ENCODE measurements at regions not wholly inside any gene's neighbourhood (a gene's known extent, or its start where the extent isn't known, plus 50 kb on each side); places are given as distances from the start of the nearest gene placed in this dataset.

GRCh38 chr12:115355301-115355700, 671.3 kb upstream of the TBX3 start:
- DNase-seq (ENCODE audit: low spot score): no peak

GRCh38 chr12:115354007-115354890, 670.3 kb upstream of the TBX3 start:
- no peak for DNase-seq (ENCODE audit: low spot score)

GRCh38 chr12:115353467-115353866, 669.5 kb upstream of the TBX3 start:
- no peak for DNase-seq (ENCODE audit: low spot score)

GRCh38 chr12:115351514-115352077, 667.6 kb upstream of the TBX3 start:
- DNase-seq (ENCODE audit: low spot score): no peak

GRCh38 chr12:115349711-115350110, 665.7 kb upstream of the TBX3 start:
- no peak for DNase-seq (ENCODE audit: low spot score)

GRCh38 chr12:115348301-115348700, 664.3 kb upstream of the TBX3 start:
- DNase-seq (ENCODE audit: low spot score): no peak

- no peak for DNase-seq (ENCODE audit: low spot score)
Measured at GRCh38 chr12:115343601-115344000, 659.6 kb upstream of the TBX3 start.

GRCh38 chr12:115343008-115343407, 659.0 kb upstream of the TBX3 start:
- no peak for DNase-seq (ENCODE audit: low spot score)

- DNase-seq (ENCODE audit: low spot score): no peak
Measured at GRCh38 chr12:115341442-115341841, 657.5 kb upstream of the TBX3 start.

GRCh38 chr12:115338566-115339294, 654.8 kb upstream of the TBX3 start:
- DNase-seq (ENCODE audit: low spot score): no peak

- DNase-seq (ENCODE audit: low spot score): no peak
Measured at GRCh38 chr12:115337693-115338543, 653.9 kb upstream of the TBX3 start.

- no peak for DNase-seq (ENCODE audit: low spot score)
Measured at GRCh38 chr12:115336506-115336905, 652.5 kb upstream of the TBX3 start.

GRCh38 chr12:115335594-115335993, 651.6 kb upstream of the TBX3 start:
- DNase-seq (ENCODE audit: low spot score): no peak

GRCh38 chr12:115335048-115335447, 651.1 kb upstream of the TBX3 start:
- no peak for DNase-seq (ENCODE audit: low spot score)

- no peak for DNase-seq (ENCODE audit: low spot score)
Measured at GRCh38 chr12:115332945-115333344, 649.0 kb upstream of the TBX3 start.

GRCh38 chr12:115325858-115326257, 641.9 kb upstream of the TBX3 start:
- no peak for DNase-seq (ENCODE audit: low spot score)

- DNase-seq (ENCODE audit: low spot score): no peak
Measured at GRCh38 chr12:115324949-115325593, 641.1 kb upstream of the TBX3 start.

GRCh38 chr12:115323223-115323905, 639.4 kb upstream of the TBX3 start:
- no peak for DNase-seq (ENCODE audit: low spot score)

GRCh38 chr12:115322275-115322674, 638.3 kb upstream of the TBX3 start:
- no peak for DNase-seq (ENCODE audit: low spot score)

- DNase-seq (ENCODE audit: low spot score): no peak
Measured at GRCh38 chr12:115320967-115321366, 637.0 kb upstream of the TBX3 start.

GRCh38 chr12:115320451-115320850, 636.5 kb upstream of the TBX3 start:
- DNase-seq (ENCODE audit: low spot score): no peak

All from iPS-NIHi11 (cell line).